Esophagus squamous epithelium (tissue), 5 donors: ENCODE measurements at regions not wholly inside any gene's neighbourhood (a gene's known extent, or its start where the extent isn't known, plus 50 kb on each side); places are given as distances from the start of the nearest gene placed in this dataset.
"Not testable (repeated sequence)": the region's sequence is repeated elsewhere in the genome, so short reads cannot be mapped to it uniquely, and the experiment has no call there.

Experiments used
- DNase-seq: peaks from one replicate; lab custom pipeline; 2025; lab: John Stamatoyannopoulos, UW
- H3K27ac ChIP-seq, 4 donors: fragments of 200-600 bp; sonication (generic); one replicate each; pipeline ENCODE4 v1.5.1; 2016 to 2019; ENCODE audit warnings: mild to moderate bottlenecking in 1 of 4
- H3K27me3 ChIP-seq, 4 donors: fragments of 200-600 bp; sonication (generic); 1 replicate in 3 of 4; 2 replicates in 1 of 4; pipeline versions ENCODE4 v1.5.1 to v1.6.0; 2017 to 2021; ENCODE audit warnings: antibody characterized with exemption in 1 of 4
- H3K36me3 ChIP-seq, 3 donors: fragments of 200-600 bp; sonication (generic); one replicate each; pipeline ENCODE4 v1.5.1; 2016 to 2019
- H3K4me1 ChIP-seq, 3 donors: fragments of 200-600 bp; sonication (generic); one replicate each; pipeline ENCODE4 v1.5.1; 2017 to 2019
- H3K4me3 ChIP-seq, 4 donors: fragments of 200-600 bp; sonication (generic); 1 replicate in 3 of 4; 2 replicates in 1 of 4; pipeline ENCODE4 v1.5.1; 2016 to 2019; ENCODE audit warnings: mild to moderate bottlenecking in 2 of 4, moderate library complexity in 1 of 4
- H3K9me3 ChIP-seq, 3 donors: fragments of 200-600 bp; sonication (generic); one replicate each; pipeline ENCODE4 v1.5.1; 2016 to 2019
- CTCF ChIP-seq, 6 experiments: fragments of 450-650 bp in 4 of 6; fragments of 200-600 bp in 2 of 6; sonication (generic) in 2 of 6; IDR thresholded peaks; one replicate each; pipeline ENCODE4 v1.5.1; 2016 to 2019; ENCODE audit warnings: antibody characterized with exemption in 6 of 6, mild to moderate bottlenecking in 4 of 6, moderate library complexity in 4 of 6
- POLR2A ChIP-seq, 4 donors: fragments of 450-650 bp; IDR thresholded peaks; one replicate each; pipeline ENCODE4 v1.6.1; 2017; ENCODE audit warnings: antibody characterized with exemption in 4 of 4, mild to moderate bottlenecking in 4 of 4, moderate library complexity in 3 of 4
- WGBS, 2 donors: methylation state at CpG; one replicate each; pipeline ENCODE4 v1.1.5; 2018; 5-methylcytosine and 5-hydroxymethylcytosine counted together
- intact Hi-C: fragments of 100-400 bp; cut with DNase I; formaldehyde crosslinking; loops from one replicate; pipeline ENCODE4 v1.15.0; 2022
- donor health status: DM: yes; HTN: yes; CAD: no.

- no peak for TF ChIP-seq POLR2A (IDR thresholded peaks at IDR 0.05)
- TF ChIP-seq CTCF (IDR thresholded peaks at IDR 0.05): no peak
- Histone ChIP-seq H3K27me3 (no peaks in the 10 kb centered on the region), H3K4me3 (no peak overlapping the region), H3K36me3 (no peaks in the 10 kb centered on the region), H3K9me3 (no peaks in the 10 kb centered on the region), H3K4me1 (no peaks in the 10 kb centered on the region), H3K27ac (no peak overlapping the region)
- intact Hi-C loops: no loop called here
- DNase-seq: no peak
Measured at GRCh38 chrX:122119361-122119760, 1064.7 kb upstream of the GRIA3 start.

- H3K27me3 ChIP-seq: no peaks in the 10 kb centered on the region
- no peaks in the 10 kb centered on the region for H3K9me3 ChIP-seq
- DNase-seq: no peak
- WGBS, 2 donors: 59 to 79% methylated on average over 2 of the region's 2 CpGs
- intact Hi-C loops: no loop called here
- TF ChIP-seq POLR2A (IDR thresholded peaks at IDR 0.05): no peak
- no peak for TF ChIP-seq CTCF (IDR thresholded peaks at IDR 0.05)
- H3K4me1 ChIP-seq: no peaks in the 10 kb centered on the region
- no peaks in the 10 kb centered on the region for H3K36me3 ChIP-seq
- H3K4me3 ChIP-seq: no peak overlapping the region
- H3K27ac ChIP-seq: no peak overlapping the region
Measured at GRCh38 chrX:122122274-122122673, 1061.8 kb upstream of the GRIA3 start.

GRCh38 chrX:122133478-122133877 lies 1050.6 kb upstream of the GRIA3 start:
- TF ChIP-seq CTCF (IDR thresholded peaks at IDR 0.05) (no peak), POLR2A (IDR thresholded peaks at IDR 0.05) (no peak)
- Histone ChIP-seq H3K27me3 (no peaks in the 10 kb centered on the region), H3K4me1 (no peaks in the 10 kb centered on the region), H3K4me3 (no peak overlapping the region), H3K36me3 (no peaks in the 10 kb centered on the region), H3K27ac (no peak overlapping the region), H3K9me3 (no peaks in the 10 kb centered on the region)
- intact Hi-C loops: no loop called here
- 86% methylated on average over 1 of the region's 1 CpG; no CpG with 5 or more reads in 1 of the 2 donors for WGBS, 2 donors
- no peak for DNase-seq

- intact Hi-C loops: no loop called here
- no peak overlapping the region for H3K27ac ChIP-seq
Measured at GRCh38 chrX:122134291-122134690, 1049.8 kb upstream of the GRIA3 start.

GRCh38 chrX:122135070-122135469 lies 1049.0 kb upstream of the GRIA3 start:
- no peaks in the 10 kb centered on the region for H3K36me3 ChIP-seq
- H3K27me3 ChIP-seq: no peaks in the 10 kb centered on the region
- H3K27ac ChIP-seq: no peak overlapping the region
- intact Hi-C loops: no loop called here
- H3K4me1 ChIP-seq: no peaks in the 10 kb centered on the region
- H3K4me3 ChIP-seq: no peak overlapping the region
- WGBS, 2 donors: 94% methylated on average over 2 of the region's 2 CpGs; no CpG with 5 or more reads in 1 of the 2 donors
- no peak for TF ChIP-seq POLR2A (IDR thresholded peaks at IDR 0.05)
- TF ChIP-seq CTCF (IDR thresholded peaks at IDR 0.05): no peak
- peaks cover 0 to 5% (median 0%) of the 10 kb centered on the region in 3 donors for H3K9me3 ChIP-seq
- DNase-seq: no peak

More at GRCh38 chrX:122134291-122134690, 1049.8 kb upstream of the GRIA3 start:
- Histone ChIP-seq H3K36me3 (no peaks in the 10 kb centered on the region), H3K4me1 (no peaks in the 10 kb centered on the region), H3K9me3 (no peaks in the 10 kb centered on the region), H3K4me3 (no peak overlapping the region), H3K27me3 (no peaks in the 10 kb centered on the region)
- 53 to 67% methylated on average over 1 of the region's 1 CpG for WGBS, 2 donors
- no peak for TF ChIP-seq POLR2A (IDR thresholded peaks at IDR 0.05)
- TF ChIP-seq CTCF (IDR thresholded peaks at IDR 0.05): no peak
- no peak for DNase-seq

GRCh38 chrX:122140219-122140618 lies 1043.9 kb upstream of the GRIA3 start:
- H3K27ac ChIP-seq, H3K36me3 ChIP-seq, H3K27me3 ChIP-seq, H3K4me1 ChIP-seq, H3K9me3 ChIP-seq, H3K4me3 ChIP-seq, intact Hi-C loops, DNase-seq: not testable (repeated sequence)
- WGBS, 2 donors: 65% methylated on average over 5 of the region's 5 CpGs; no CpG with 5 or more reads in 1 of the 2 donors
